ENCODE measurements at regions not wholly inside any gene's neighbourhood (a gene's known extent, or its start where the extent isn't known, plus 50 kb on each side); places are given as distances from the start of the nearest gene placed in this dataset.

DNA sequence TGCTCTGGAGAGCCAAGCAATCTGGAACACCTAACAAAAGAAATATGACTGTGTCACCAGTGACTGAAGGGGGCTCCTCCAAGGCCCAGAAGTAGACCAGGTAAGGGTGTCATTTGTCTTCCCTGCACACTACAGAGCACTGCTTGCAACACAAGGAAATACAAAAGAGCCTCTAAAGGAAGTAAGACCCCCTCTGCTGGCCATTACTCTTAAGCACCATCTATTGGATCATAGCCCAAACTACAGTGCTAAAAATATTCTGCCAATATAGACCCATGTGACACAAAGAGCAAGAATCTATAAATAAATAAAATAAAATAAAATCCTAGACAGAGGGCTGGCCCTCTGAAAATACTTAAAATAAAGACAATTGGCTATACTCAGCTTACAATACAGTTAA is 528.7 kb downstream of the TMA16 start:
- DNase-seq (ENCODE audit: extremely low spot score in 2 of 2): no peak
- H3K36me3 ChIP-seq: no peaks in the 10 kb centered on the region
- intact Hi-C loops (cut with DNase I): no loop called here
- no peaks in the 10 kb centered on the region for H3K27me3 ChIP-seq
- H3K4me1 ChIP-seq: no peaks in the 10 kb centered on the region
- H3K27ac ChIP-seq: no peak overlapping the region
- no peak overlapping the region for H3K4me3 ChIP-seq
- TF ChIP-seq POLR2A (IDR thresholded peaks at IDR 0.05) (no peak), CTCF (IDR thresholded peaks at IDR 0.05) (no peak), POLR2AphosphoS5 (IDR thresholded peaks at IDR 0.05; ENCODE audit: insufficient read depth in 1 of 2, low read depth in 1 of 2) (no peak)
- H3K9me3 ChIP-seq: no peaks in the 10 kb centered on the region

DNA sequence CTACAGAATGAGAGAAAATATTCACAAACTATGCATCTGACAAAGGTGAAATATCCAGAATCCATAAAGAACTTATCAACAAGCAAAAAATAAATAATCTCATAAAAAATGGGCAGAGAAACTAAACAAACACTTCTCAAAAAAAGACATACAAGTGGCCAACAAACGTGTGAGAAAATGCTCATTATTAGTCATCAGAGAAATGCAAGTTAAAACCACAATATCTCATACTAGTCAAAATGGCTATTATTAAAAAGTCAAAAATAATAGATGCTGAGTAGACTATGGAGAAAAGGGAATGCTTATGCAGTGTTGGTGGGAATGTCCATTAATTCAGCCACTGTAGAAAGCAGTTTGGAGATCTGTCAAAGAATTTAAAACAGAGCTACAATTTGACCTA is 533.3 kb downstream of the TMA16 start:
- Histone ChIP-seq H3K27ac (no peak overlapping the region), H3K36me3 (no peaks in the 10 kb centered on the region), H3K27me3 (no peaks in the 10 kb centered on the region), H3K9me3 (no peaks in the 10 kb centered on the region), H3K4me1 (no peaks in the 10 kb centered on the region), H3K4me3 (no peak overlapping the region)
- DNase-seq (ENCODE audit: extremely low spot score in 2 of 2): no peak
- no peak for TF ChIP-seq CTCF (IDR thresholded peaks at IDR 0.05)
- TF ChIP-seq POLR2AphosphoS5 (IDR thresholded peaks at IDR 0.05; ENCODE audit: insufficient read depth in 1 of 2, low read depth in 1 of 2): no peak
- TF ChIP-seq POLR2A (IDR thresholded peaks at IDR 0.05): no peak
- intact Hi-C loops (cut with DNase I): no loop called here

- intact Hi-C loops (cut with DNase I): no loop called here
- DNase-seq (ENCODE audit: extremely low spot score in 2 of 2): no peak
- H3K4me3 ChIP-seq: no peak overlapping the region
- H3K27me3 ChIP-seq: no peaks in the 10 kb centered on the region
- H3K27ac ChIP-seq: no peak overlapping the region
- no peaks in the 10 kb centered on the region for H3K4me1 ChIP-seq
- H3K9me3 ChIP-seq: no peaks in the 10 kb centered on the region
- TF ChIP-seq CTCF (IDR thresholded peaks at IDR 0.05) (no peak), POLR2A (IDR thresholded peaks at IDR 0.05) (no peak), POLR2AphosphoS5 (IDR thresholded peaks at IDR 0.05; ENCODE audit: insufficient read depth in 1 of 2, low read depth in 1 of 2) (no peak)
- no peaks in the 10 kb centered on the region for H3K36me3 ChIP-seq
These were observed 545.0 kb downstream of the TMA16 start for GRCh38 chr4:164039482-164039881.

DNA sequence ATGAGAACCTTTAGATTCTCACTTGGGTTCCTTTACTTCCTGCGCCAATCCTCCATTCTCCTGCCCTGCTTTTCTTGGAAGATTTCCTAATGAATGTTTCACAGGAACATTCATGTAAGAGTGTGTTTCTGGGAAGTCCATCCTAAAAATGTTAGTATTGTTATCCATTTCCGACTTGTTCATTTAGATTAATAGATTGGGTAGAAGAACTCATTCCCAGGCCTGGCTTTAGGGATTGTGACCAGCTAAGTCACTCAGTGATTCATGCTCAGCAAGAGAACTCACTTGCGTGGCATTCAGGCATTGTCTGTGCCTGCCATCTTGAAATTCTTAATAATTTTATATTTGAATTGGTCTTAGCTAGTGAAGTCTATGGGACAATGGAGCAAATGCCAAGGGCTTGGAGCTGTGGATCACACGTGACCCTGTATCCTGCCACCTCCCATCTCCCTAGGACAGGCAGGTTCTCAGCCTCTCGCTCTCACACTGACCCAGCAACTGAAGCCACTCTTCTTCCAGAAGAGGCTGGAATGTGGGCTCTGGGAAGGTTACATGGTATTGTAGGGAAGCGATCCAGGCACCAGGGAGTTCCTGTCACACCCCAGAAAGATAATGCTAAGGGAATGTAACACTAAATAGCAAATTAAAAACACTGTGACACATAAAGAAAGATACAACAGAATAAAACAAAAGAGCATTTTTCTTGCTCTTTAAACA is 562.1 kb downstream of the TMA16 start:
- Histone ChIP-seq H3K4me1 (no peaks in the 10 kb centered on the region), H3K27me3 (no peaks in the 10 kb centered on the region), H3K36me3 (no peaks in the 10 kb centered on the region), H3K27ac (no peak overlapping the region), H3K9me3 (no peaks in the 10 kb centered on the region), H3K4me3 (no peak overlapping the region)
- DNase-seq (ENCODE audit: extremely low spot score in 2 of 2): no peak
- intact Hi-C loops (cut with DNase I): no loop called here
- no peak for TF ChIP-seq CTCF (IDR thresholded peaks at IDR 0.05)
- TF ChIP-seq POLR2A (IDR thresholded peaks at IDR 0.05): no peak
- TF ChIP-seq POLR2AphosphoS5 (IDR thresholded peaks at IDR 0.05; ENCODE audit: insufficient read depth in 1 of 2, low read depth in 1 of 2): no peak

GRCh38 chr4:164058776-164059445 is 564.4 kb downstream of the TMA16 start:
- Histone ChIP-seq H3K27me3 (no peaks in the 10 kb centered on the region), H3K36me3 (no peaks in the 10 kb centered on the region), H3K27ac (no peak overlapping the region), H3K4me1 (no peaks in the 10 kb centered on the region), H3K4me3 (no peak overlapping the region), H3K9me3 (no peaks in the 10 kb centered on the region)
- no peak for DNase-seq (ENCODE audit: extremely low spot score in 2 of 2)
- intact Hi-C loops (cut with DNase I): no loop called here
- TF ChIP-seq POLR2A (IDR thresholded peaks at IDR 0.05) (no peak), POLR2AphosphoS5 (IDR thresholded peaks at IDR 0.05; ENCODE audit: insufficient read depth in 1 of 2, low read depth in 1 of 2) (no peak), CTCF (IDR thresholded peaks at IDR 0.05) (no peak)

Data from vagina (tissue), 2 donors.